Activated B cell treated with CpG ODN at 0.5 μM for 24 hours (primary cell): ENCODE measurements at regions not wholly inside any gene's neighbourhood (a gene's known extent, or its start where the extent isn't known, plus 50 kb on each side); places are given as distances from the start of the nearest gene placed in this dataset.

Source experiments
- ATAC-seq: fragments of 200-7000 bp; cut with Tn5 transposase; one replicate; pipeline ENCODE4 v1.10.0; 2021; ENCODE audit warnings: low read depth, mild to moderate bottlenecking, moderate library complexity
- CTCF ChIA-PET: fragments of 350-600 bp; sonication (Branson Sonifier 250); formaldehyde crosslinking; loops from one replicate; lab custom pipeline; 2021; ENCODE audit warnings: antibody characterized with exemption; lab: Charles Lee
- POLR2A ChIA-PET: fragments of 350-600 bp; sonication (Branson Sonifier 250); formaldehyde crosslinking; loops from one replicate; lab custom pipeline; 2021; ENCODE audit warnings: antibody characterized with exemption; lab: Charles Lee
- DNase-seq: peaks from one replicate; pipeline ENCODE4 v3.0.0; 2022
- H3K27ac Mint-ChIP-seq: one replicate; pipeline ENCODE4 v1.8.0; 2020; ENCODE audit warnings: mixed read lengths
- H3K27me3 Mint-ChIP-seq: one replicate; pipeline ENCODE4 v1.8.0; 2021; ENCODE audit warnings: mixed read lengths
- H3K36me3 Mint-ChIP-seq: one replicate; pipeline ENCODE4 v1.8.0; 2021; ENCODE audit warnings: low read depth, mixed read lengths
- H3K4me1 Mint-ChIP-seq: one replicate; pipeline ENCODE4 v1.8.0; 2021; ENCODE audit warnings: mixed read lengths
- H3K4me3 Mint-ChIP-seq: one replicate; pipeline ENCODE4 v1.8.0; 2020; ENCODE audit warnings: mild to moderate bottlenecking, mixed read lengths
- H3K9me3 Mint-ChIP-seq: one replicate; pipeline ENCODE4 v1.8.0; 2020; ENCODE audit warnings: mixed read lengths
- CTCF ChIP-seq: fragments of 200-600 bp; IDR thresholded peaks from one replicate; pipeline ENCODE4 v1.8.0; 2022; ENCODE audit warnings: antibody characterized with exemption, mild to moderate bottlenecking
- intact Hi-C: fragments of 100-400 bp; cut with micrococcal nuclease; formaldehyde crosslinking; loops from one replicate; pipeline ENCODE4 v1.15.1; 2024

GRCh38 chr7:38066391-38066790 lies 111.7 kb upstream of the STARD3NL start:
- intact Hi-C loops, result no loop called here
- no peaks in the 10 kb centered on the region for H3K36me3 Mint-ChIP-seq
- peaks cover 4% of the 10 kb centered on the region for H3K27me3 Mint-ChIP-seq
- no peaks in the 10 kb centered on the region for H3K9me3 Mint-ChIP-seq
- POLR2A ChIA-PET, result no interaction called here
- DNase-seq, result no peak
- TF ChIP-seq CTCF, result no peak
- no peak overlapping the region for H3K27ac Mint-ChIP-seq
- ATAC-seq, result no peak
- CTCF ChIA-PET, result no interaction called here
- no peak overlapping the region for H3K4me3 Mint-ChIP-seq
- no peaks in the 10 kb centered on the region for H3K4me1 Mint-ChIP-seq

GRCh38 chr7:38068461-38068860 lies 109.6 kb upstream of the STARD3NL start:
- no peak overlapping the region for H3K27ac Mint-ChIP-seq
- ATAC-seq (no peak), DNase-seq (no peak)
- H3K27me3 Mint-ChIP-seq, result peaks cover 3% of the 10 kb centered on the region
- H3K9me3 Mint-ChIP-seq, result no peaks in the 10 kb centered on the region
- H3K4me1 Mint-ChIP-seq, result no peaks in the 10 kb centered on the region
- no peak overlapping the region for H3K4me3 Mint-ChIP-seq
- no peak for TF ChIP-seq CTCF
- ChIA-PET CTCF (no interaction called here), POLR2A (no interaction called here)
- H3K36me3 Mint-ChIP-seq, result no peaks in the 10 kb centered on the region
- intact Hi-C loops, result no loop called here

GRCh38 chr7:38069052-38069451 lies 109.0 kb upstream of the STARD3NL start:
- ATAC-seq (no peak), DNase-seq (no peak)
- Mint-ChIP-seq H3K27ac (no peak overlapping the region), H3K27me3 (peaks cover 2% of the 10 kb centered on the region), H3K9me3 (no peaks in the 10 kb centered on the region), H3K4me1 (no peaks in the 10 kb centered on the region), H3K4me3 (no peak overlapping the region), H3K36me3 (no peaks in the 10 kb centered on the region)
- ChIA-PET CTCF (no interaction called here), POLR2A (no interaction called here)
- no peak for TF ChIP-seq CTCF
- intact Hi-C loops, result no loop called here

- TF ChIP-seq CTCF, result no peak
- no peak for ATAC-seq
- Mint-ChIP-seq H3K36me3 (no peaks in the 10 kb centered on the region), H3K9me3 (no peaks in the 10 kb centered on the region), H3K4me1 (no peaks in the 10 kb centered on the region), H3K27ac (no peak overlapping the region), H3K27me3 (peaks cover 6% of the 10 kb centered on the region), H3K4me3 (no peak overlapping the region)
- POLR2A ChIA-PET, result no interaction called here
- DNase-seq, result no peak
- intact Hi-C loops, result no loop called here
- CTCF ChIA-PET, result no interaction called here
These were observed 107.3 kb upstream of the STARD3NL start for GRCh38 chr7:38070718-38071117.

- peaks cover 2% of the 10 kb centered on the region for H3K27me3 Mint-ChIP-seq
These were observed 91.2 kb upstream of the STARD3NL start for GRCh38 chr7:38086857-38087256.

More at GRCh38 chr7:38086857-38087256, 91.2 kb upstream of the STARD3NL start:
- intact Hi-C loops, result no loop called here
- peaks cover 8% of the 10 kb centered on the region for H3K9me3 Mint-ChIP-seq
- no peaks in the 10 kb centered on the region for H3K36me3 Mint-ChIP-seq
- TF ChIP-seq CTCF, result no peak
- no peaks in the 10 kb centered on the region for H3K4me1 Mint-ChIP-seq
- ChIA-PET CTCF (interaction anchor here (1.2 kb wide), 1 partner anchor 28 kb away, joined by 3 read pairs; no protein-coding TSS in a partner anchor), POLR2A (no interaction called here)
- H3K4me3 Mint-ChIP-seq, result no peak overlapping the region
- DNase-seq (no peak), ATAC-seq (no peak)
- no peak overlapping the region for H3K27ac Mint-ChIP-seq
